Progenitor cell of endocrine pancreas (in vitro differentiated cells): ENCODE measurements at regions not wholly inside any gene's neighbourhood (a gene's known extent, or its start where the extent isn't known, plus 50 kb on each side); places are given as distances from the start of the nearest gene placed in this dataset.

Source experiments
- DNase-seq: peaks from one replicate; pipeline ENCODE4 v3.0.0; 2021; ENCODE audit warnings: low spot score; ENCODE audit not compliant: unreplicated experiment
- H3K27ac Mint-ChIP-seq: 2 replicates; pipeline ENCODE4 v1.8.0; 2021; ENCODE audit warnings: mild to moderate bottlenecking, moderate library complexity, mixed read lengths
- H3K27me3 Mint-ChIP-seq: 2 replicates; pipeline ENCODE4 v1.8.0; 2021; ENCODE audit warnings: mixed read lengths
- H3K36me3 Mint-ChIP-seq: 2 replicates; pipeline ENCODE4 v1.8.0; 2022; ENCODE audit warnings: mixed read lengths; ENCODE audit not compliant: insufficient read depth
- H3K4me1 Mint-ChIP-seq: 2 replicates; pipeline ENCODE4 v1.8.0; 2021; ENCODE audit warnings: low read depth, mixed read lengths
- H3K4me3 Mint-ChIP-seq: 2 replicates; pipeline ENCODE4 v1.8.0; 2021; ENCODE audit warnings: low read depth, mild to moderate bottlenecking, moderate library complexity, mixed read lengths
- H3K9me3 Mint-ChIP-seq: 2 replicates; pipeline ENCODE4 v1.8.0; 2021; ENCODE audit warnings: low read depth, mixed read lengths
- CTCF ChIP-seq: fragments of 200-600 bp; sonication (generic); IDR thresholded peaks from one replicate; pipeline ENCODE4 v1.5.0; 2021; ENCODE audit warnings: antibody characterized with exemption, mild to moderate bottlenecking; ENCODE audit not compliant: unreplicated experiment

- Mint-ChIP-seq H3K4me1 (no peaks in the 10 kb centered on the region), H3K27ac (no peak overlapping the region), H3K27me3 (no peaks in the 10 kb centered on the region), H3K36me3 (no peaks in the 10 kb centered on the region), H3K4me3 (no peak overlapping the region), H3K9me3 (peaks cover 11% of the 10 kb centered on the region)
- DNase-seq: no peak
- TF ChIP-seq CTCF: no peak
Measured at GRCh38 chr3:163335429-163335828, 1742.9 kb downstream of the SI start.

- TF ChIP-seq CTCF: no peak
- no peak for DNase-seq
- H3K36me3 Mint-ChIP-seq: no peaks in the 10 kb centered on the region
Measured at GRCh38 chr3:163328680-163329079, 1749.6 kb downstream of the SI start.

GRCh38 chr3:163327086-163327485 lies 1751.2 kb downstream of the SI start:
- H3K9me3 Mint-ChIP-seq: peaks cover 5% of the 10 kb centered on the region
- H3K36me3 Mint-ChIP-seq: no peaks in the 10 kb centered on the region
- H3K4me1 Mint-ChIP-seq: peaks cover 2% of the 10 kb centered on the region
- no peak overlapping the region for H3K4me3 Mint-ChIP-seq
- no peak for DNase-seq
- no peaks in the 10 kb centered on the region for H3K27me3 Mint-ChIP-seq
- TF ChIP-seq CTCF: no peak
- H3K27ac Mint-ChIP-seq: no peak overlapping the region

More at GRCh38 chr3:163328680-163329079, 1749.6 kb downstream of the SI start:
- no peak overlapping the region for H3K27ac Mint-ChIP-seq
- H3K27me3 Mint-ChIP-seq: no peaks in the 10 kb centered on the region
- H3K4me3 Mint-ChIP-seq: no peak overlapping the region
- peaks cover 2% of the 10 kb centered on the region for H3K4me1 Mint-ChIP-seq
- H3K9me3 Mint-ChIP-seq: peaks cover 2% of the 10 kb centered on the region

- H3K4me3 Mint-ChIP-seq: no peak overlapping the region
- no peak overlapping the region for H3K27ac Mint-ChIP-seq
- peaks cover 2% of the 10 kb centered on the region for H3K4me1 Mint-ChIP-seq
- H3K36me3 Mint-ChIP-seq: no peaks in the 10 kb centered on the region
- no peak for TF ChIP-seq CTCF
- no peak for DNase-seq
- H3K27me3 Mint-ChIP-seq: no peaks in the 10 kb centered on the region
- H3K9me3 Mint-ChIP-seq: peaks cover 4% of the 10 kb centered on the region
Measured at GRCh38 chr3:163315786-163316185, 1762.5 kb downstream of the SI start.

- H3K4me3 Mint-ChIP-seq: no peak overlapping the region
- TF ChIP-seq CTCF: no peak
- peaks cover 20% of the 10 kb centered on the region for H3K9me3 Mint-ChIP-seq
- no peak overlapping the region for H3K27ac Mint-ChIP-seq
- no peak for DNase-seq
- no peaks in the 10 kb centered on the region for H3K27me3 Mint-ChIP-seq
- peaks cover 1% of the 10 kb centered on the region for H3K36me3 Mint-ChIP-seq
- no peaks in the 10 kb centered on the region for H3K4me1 Mint-ChIP-seq
Measured at GRCh38 chr3:163306405-163306804, 1771.9 kb downstream of the SI start.
